H9 (cell line): ENCODE measurements at regions not wholly inside any gene's neighbourhood (a gene's known extent, or its start where the extent isn't known, plus 50 kb on each side); places are given as distances from the start of the nearest gene placed in this dataset.

Experiments
- DNase-seq: peaks from one replicate; pipeline ENCODE4 v3.0.0-alpha.2; 2017
- H2AFZ ChIP-seq: one replicate; pipeline ENCODE4 v1.6.1; 2013; ENCODE audit warnings: mild to moderate bottlenecking, low read length, control low read depth, moderate library complexity
- H2AK5ac ChIP-seq: 2 replicates; pipeline ENCODE4 v1.6.1; 2013; ENCODE audit warnings: low read length, control low read depth, mixed read lengths; ENCODE audit not compliant: insufficient read length
- H2BK120ac ChIP-seq: one replicate; pipeline ENCODE4 v1.6.1; 2013; ENCODE audit warnings: low read depth, mild to moderate bottlenecking, low read length, control low read depth, inconsistent platforms; ENCODE audit not compliant: poor library complexity, severe bottlenecking
- H2BK12ac ChIP-seq: 2 replicates; pipeline ENCODE4 v1.6.1; 2013; ENCODE audit warnings: low read length, control low read depth, mixed read lengths, low read depth; ENCODE audit not compliant: insufficient read length
- H2BK15ac ChIP-seq: 2 replicates; pipeline ENCODE4 v1.6.1; 2013; ENCODE audit warnings: low read depth, low read length, control low read depth
- H2BK20ac ChIP-seq: one replicate; pipeline ENCODE4 v1.6.1; 2013; ENCODE audit warnings: low read depth, mild to moderate bottlenecking, low read length, control low read depth, inconsistent platforms; ENCODE audit not compliant: poor library complexity, severe bottlenecking
- H2BK5ac ChIP-seq: 2 replicates; pipeline ENCODE4 v1.6.1; 2013; ENCODE audit warnings: low read length, control low read depth, mixed read lengths; ENCODE audit not compliant: insufficient read length
- H3K14ac ChIP-seq: 2 replicates; pipeline ENCODE4 v1.6.1; 2013; ENCODE audit warnings: low read length, control low read depth; ENCODE audit not compliant: insufficient read depth
- H3K18ac ChIP-seq: 2 replicates; pipeline ENCODE4 v1.6.1; 2013; ENCODE audit warnings: low read depth, mild to moderate bottlenecking, mixed read lengths, low read length, control low read depth; ENCODE audit not compliant: insufficient read length
- H3K23ac ChIP-seq: 2 replicates; pipeline ENCODE4 v1.6.1; 2013; ENCODE audit warnings: low read length, control low read depth, mixed read lengths, low read depth; ENCODE audit not compliant: insufficient read length
- H3K23me2 ChIP-seq: 2 replicates; pipeline ENCODE4 v1.6.1; 2013; ENCODE audit warnings: low read depth, mild to moderate bottlenecking, mixed read lengths, low read length, control low read depth; ENCODE audit not compliant: insufficient read length, poor library complexity, severe bottlenecking
- H3K27ac ChIP-seq: 2 replicates; pipeline ENCODE4 v1.5.1; 2013; ENCODE audit warnings: low read length, control low read depth, mixed read lengths, low read depth; ENCODE audit not compliant: insufficient read length
- H3K27me3 ChIP-seq: 2 replicates; pipeline ENCODE4 v1.6.1; 2013; ENCODE audit warnings: low read length, control low read depth, inconsistent platforms; ENCODE audit not compliant: insufficient read depth
- H3K4ac ChIP-seq: 2 replicates; pipeline ENCODE4 v1.6.1; 2013; ENCODE audit warnings: low read depth, mild to moderate bottlenecking, control low read depth, inconsistent platforms, low read length, moderate library complexity
- H3K4me1 ChIP-seq: 2 replicates; pipeline ENCODE4 v1.6.1; 2013; ENCODE audit warnings: low read length, control low read depth, inconsistent platforms; ENCODE audit not compliant: insufficient read depth
- H3K4me2 ChIP-seq: 2 replicates; pipeline ENCODE4 v1.6.1; 2013; ENCODE audit warnings: low read length, control low read depth, mixed read lengths; ENCODE audit not compliant: insufficient read length, insufficient read depth
- H3K56ac ChIP-seq: 2 replicates; pipeline ENCODE4 v1.6.1; 2013; ENCODE audit warnings: low read depth, mild to moderate bottlenecking, mixed read lengths, low read length, control low read depth; ENCODE audit not compliant: insufficient read length
- H3K79me1 ChIP-seq: 2 replicates; pipeline ENCODE4 v1.6.1; 2013; ENCODE audit warnings: low read depth, mild to moderate bottlenecking, moderate library complexity, low read length, control low read depth, inconsistent platforms; ENCODE audit not compliant: insufficient read depth, poor library complexity, severe bottlenecking
- H3K79me2 ChIP-seq: 2 replicates; pipeline ENCODE4 v1.6.1; 2013; ENCODE audit warnings: low read length, control low read depth, inconsistent platforms; ENCODE audit not compliant: insufficient read depth
- H3K9ac ChIP-seq: 2 replicates; pipeline ENCODE4 v1.6.1; 2013; ENCODE audit warnings: low read length, control low read depth, mixed read lengths; ENCODE audit not compliant: insufficient read length; ENCODE audit errors: extremely low read depth
- H3K9me3 ChIP-seq: one replicate; pipeline ENCODE4 v1.6.1; 2013; ENCODE audit warnings: low read depth, low read length, inconsistent platforms; ENCODE audit not compliant: control insufficient read depth
- H3T11ph ChIP-seq: one replicate; pipeline ENCODE4 v1.6.1; 2013; ENCODE audit warnings: mild to moderate bottlenecking, low read length, control low read depth, inconsistent platforms
- H4K20me1 ChIP-seq: one replicate; pipeline ENCODE4 v1.6.1; 2013; ENCODE audit not compliant: control insufficient read depth, insufficient read length, insufficient read depth
- H4K5ac ChIP-seq: 2 replicates; pipeline ENCODE4 v1.6.1; 2013; ENCODE audit warnings: low read depth, mild to moderate bottlenecking, mixed read lengths, low read length, control low read depth; ENCODE audit not compliant: insufficient read length
- H4K8ac ChIP-seq: replicated peaks from 2 replicates; pipeline ENCODE4 v1.6.1; 2013; ENCODE audit warnings: low read length, control low read depth, mixed read lengths, low read depth; ENCODE audit not compliant: insufficient read length
- H4K91ac ChIP-seq: 2 replicates; pipeline ENCODE4 v1.6.1; 2013; ENCODE audit warnings: low read depth, mild to moderate bottlenecking, moderate library complexity, mixed read lengths, low read length, control low read depth; ENCODE audit not compliant: insufficient read length
- H3K27ac Mint-ChIP-seq, 3 experiments: 2 replicates in 2 of 3; 3 replicates in 1 of 3; pipeline ENCODE4 v1.8.0; 2020 to 2021; ENCODE audit warnings: mixed read lengths in 3 of 3, mild to moderate bottlenecking in 1 of 3, moderate library complexity in 1 of 3
- H3K27me3 Mint-ChIP-seq: 2 replicates; pipeline ENCODE4 v1.8.0; 2021; ENCODE audit warnings: low read depth, mild to moderate bottlenecking, moderate library complexity, mixed read lengths
- H3K36me3 Mint-ChIP-seq, 3 experiments: 2 replicates in 2 of 3; 3 replicates in 1 of 3; pipeline ENCODE4 v1.8.0; 2020 to 2021; ENCODE audit warnings: low read depth in 3 of 3, mixed read lengths in 3 of 3; ENCODE audit not compliant: insufficient read depth in 1 of 3
- H3K4me1 Mint-ChIP-seq, 2 experiments: 2 replicates each; pipeline ENCODE4 v1.8.0; 2020; ENCODE audit warnings: mixed read lengths in 2 of 2
- H3K4me3 Mint-ChIP-seq, 2 experiments: 2 replicates in 1 of 2; 3 replicates in 1 of 2; pipeline ENCODE4 v1.8.0; 2020 to 2021; ENCODE audit warnings: mild to moderate bottlenecking in 2 of 2, mixed read lengths in 2 of 2, moderate library complexity in 1 of 2
- H3K9me3 Mint-ChIP-seq, 2 experiments: 2 replicates in 1 of 2; 3 replicates in 1 of 2; pipeline ENCODE4 v1.8.0; 2020; ENCODE audit warnings: mild to moderate bottlenecking in 2 of 2, mixed read lengths in 2 of 2, moderate library complexity in 1 of 2
- CTCF ChIP-seq: fragments of 200-600 bp; sonication (generic); conservative IDR thresholded peaks from 3 replicates; pipeline ENCODE4 v1.8.0; 2021; ENCODE audit warnings: antibody characterized with exemption, mild to moderate bottlenecking
- WGBS: extraction: QIAGEN DNeasy Blood & Tissue Kit; methylation state at CpG from one replicate; pipeline ENCODE4 v1.1.7; 2013; ENCODE audit warnings: missing lambda C conversion rate, low lambda C conversion rate, mixed read lengths; ENCODE audit not compliant: insufficient read length; ENCODE audit errors: extremely low coverage; 5-methylcytosine and 5-hydroxymethylcytosine counted together

DNA sequence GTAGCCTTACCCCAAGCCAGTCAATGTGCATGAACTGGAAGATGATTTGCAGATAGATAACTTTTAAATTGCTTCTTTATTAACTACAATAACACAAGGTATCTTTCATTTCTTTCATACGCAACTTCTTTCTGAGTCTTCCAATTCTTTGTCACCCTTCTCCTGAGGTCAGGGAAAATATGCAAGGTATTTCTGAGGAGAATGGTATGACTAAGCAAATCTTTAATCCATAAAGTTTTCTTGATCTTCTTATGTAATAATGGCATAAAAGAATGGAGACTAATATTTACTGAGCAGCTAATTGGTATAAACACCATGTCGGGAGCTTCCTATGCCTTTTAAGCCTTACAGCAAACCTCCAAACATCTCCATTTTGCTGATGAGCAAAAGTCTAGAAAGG lies 438.9 kb downstream of the KCNJ2 start:
- Histone ChIP-seq H3K4me1 (no peaks in the 10 kb centered on the region; the same call in 1 of the 2 replicates), H3K14ac (no peak overlapping the region), H3K9ac (no peak overlapping the region), H3K23ac (no peak overlapping the region), H3K18ac (no peak overlapping the region), H4K20me1 (no peaks in the 10 kb centered on the region), H3K23me2 (no peaks in the 10 kb centered on the region), H2BK12ac (no peak overlapping the region), H3K9me3 (no peaks in the 10 kb centered on the region), H3K79me1 (no peaks in the 10 kb centered on the region), H4K91ac (no peak overlapping the region), H2BK120ac (no peak overlapping the region), H2AFZ (no peak overlapping the region), H2BK5ac (no peak overlapping the region), H4K8ac (no peak overlapping the region), H3K4ac (no peak overlapping the region), H3K4me2 (no peak overlapping the region), H2BK15ac (no peak overlapping the region), H3K79me2 (no peaks in the 10 kb centered on the region), H3K56ac (no peak overlapping the region), H2AK5ac (no peak overlapping the region), H3K27ac (no peak overlapping the region), H4K5ac (no peak overlapping the region), H3K27me3 (no peaks in the 10 kb centered on the region), H3T11ph (no peak overlapping the region), H2BK20ac (no peak overlapping the region)
- Mint-ChIP-seq H3K9me3 (no peaks in the 10 kb centered on the region), H3K4me1 (peaks cover 20 to 24% of the 10 kb centered on the region in 2 experiments), H3K27me3 (no peaks in the 10 kb centered on the region), H3K27ac (no peak overlapping the region), H3K36me3 (no peaks in the 10 kb centered on the region), H3K4me3 (no peak overlapping the region)
- no peak for TF ChIP-seq CTCF
- no peak for DNase-seq
- WGBS, result no CpG with 5 or more reads among the region's 2 CpGs
